ENCODE measurements at regions not wholly inside any gene's neighbourhood (a gene's known extent, or its start where the extent isn't known, plus 50 kb on each side); places are given as distances from the start of the nearest gene placed in this dataset.
"Not testable (repeated sequence)": the region's sequence is repeated elsewhere in the genome, so short reads cannot be mapped to it uniquely, and the experiment has no call there.

GRCh38 chr9:119938871-119939270 is 569.6 kb upstream of the BRINP1 start:
- no peak for DNase-seq (ENCODE audit: low read depth in 1 of 2, low spot score in 1 of 2)

GRCh38 chr9:119934497-119934896 is 565.3 kb upstream of the BRINP1 start:
- no peak for DNase-seq (ENCODE audit: low read depth in 1 of 2, low spot score in 1 of 2)

- no peak for DNase-seq (ENCODE audit: low read depth in 1 of 2, low spot score in 1 of 2)
Measured at GRCh38 chr9:119933191-119933590, 564.0 kb upstream of the BRINP1 start.

GRCh38 chr9:119924736-119925135 is 555.5 kb upstream of the BRINP1 start:
- DNase-seq (ENCODE audit: low read depth in 1 of 2, low spot score in 1 of 2): no peak

- DNase-seq (ENCODE audit: low read depth in 1 of 2, low spot score in 1 of 2): no peak
Measured at GRCh38 chr9:119917175-119917574, 547.9 kb upstream of the BRINP1 start.

- no peak for DNase-seq (ENCODE audit: low read depth in 1 of 2, low spot score in 1 of 2)
Measured at GRCh38 chr9:119907056-119907455, 537.8 kb upstream of the BRINP1 start.

GRCh38 chr9:119905724-119906123 is 536.5 kb upstream of the BRINP1 start:
- DNase-seq (ENCODE audit: low read depth in 1 of 2, low spot score in 1 of 2): no peak

DNA sequence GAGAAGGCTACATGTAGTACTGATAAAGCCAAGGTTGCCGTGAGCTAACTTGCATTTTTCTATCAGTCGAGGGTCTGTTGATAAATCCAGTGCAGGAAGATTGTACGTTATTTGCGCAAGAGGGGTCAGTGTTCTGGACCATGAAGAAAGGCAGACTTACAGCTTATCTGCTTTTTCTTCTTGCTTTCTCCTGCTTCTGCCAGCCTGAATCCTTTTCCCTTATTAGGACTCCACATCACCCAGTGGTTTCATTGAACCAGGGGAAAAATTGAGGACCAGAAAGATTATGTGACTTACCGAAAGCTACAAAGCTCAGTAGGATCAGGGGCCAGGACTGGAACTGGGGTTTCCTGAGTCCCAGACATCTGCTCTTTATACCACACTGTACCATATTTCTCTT is 534.6 kb upstream of the BRINP1 start:
- no peak for DNase-seq (ENCODE audit: low read depth in 1 of 2, low spot score in 1 of 2)

DNA sequence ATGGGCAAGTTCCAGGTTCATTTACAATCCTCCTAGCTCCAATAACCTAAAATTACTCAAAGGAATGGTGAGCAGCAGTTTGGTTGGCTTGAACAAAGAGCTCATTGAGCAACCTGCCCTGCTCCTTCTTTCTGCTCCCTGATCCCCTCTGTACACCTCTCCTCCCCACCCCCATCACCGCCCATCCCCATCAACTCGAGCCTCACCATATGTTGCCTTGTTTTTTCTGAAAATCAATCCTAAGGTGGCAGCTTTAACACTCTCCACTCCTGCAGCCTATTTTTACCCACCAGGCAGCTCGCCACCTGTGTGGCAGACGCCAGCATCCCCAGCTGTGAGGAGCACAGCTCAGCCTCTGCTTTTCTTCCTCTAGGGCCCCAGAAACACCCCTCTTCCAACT is 533.4 kb upstream of the BRINP1 start:
- DNase-seq (ENCODE audit: low read depth in 1 of 2, low spot score in 1 of 2): no peak

GRCh38 chr9:119898316-119898715 is 529.1 kb upstream of the BRINP1 start:
- no peak for DNase-seq (ENCODE audit: low read depth in 1 of 2, low spot score in 1 of 2)

DNA sequence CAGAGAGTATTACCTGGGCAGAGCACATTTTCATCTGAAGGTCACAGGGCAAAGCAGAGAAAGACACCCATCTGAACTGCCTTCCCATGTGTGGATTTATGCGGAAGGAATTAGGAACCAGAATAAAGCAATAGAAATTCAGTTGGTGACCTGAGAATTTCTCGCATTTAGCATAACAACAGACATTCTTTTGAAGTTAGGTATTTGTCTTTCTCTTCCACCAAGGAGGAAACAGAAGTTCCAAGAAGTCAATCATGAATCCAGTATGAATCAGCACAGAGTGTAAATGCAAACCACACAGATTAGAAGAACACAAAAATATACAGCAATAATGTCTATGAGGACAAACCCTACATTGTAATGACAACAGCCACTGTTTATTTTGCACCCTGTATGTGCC is 515.2 kb upstream of the BRINP1 start:
- DNase-seq (ENCODE audit: low read depth in 1 of 2, low spot score in 1 of 2): no peak

DNA sequence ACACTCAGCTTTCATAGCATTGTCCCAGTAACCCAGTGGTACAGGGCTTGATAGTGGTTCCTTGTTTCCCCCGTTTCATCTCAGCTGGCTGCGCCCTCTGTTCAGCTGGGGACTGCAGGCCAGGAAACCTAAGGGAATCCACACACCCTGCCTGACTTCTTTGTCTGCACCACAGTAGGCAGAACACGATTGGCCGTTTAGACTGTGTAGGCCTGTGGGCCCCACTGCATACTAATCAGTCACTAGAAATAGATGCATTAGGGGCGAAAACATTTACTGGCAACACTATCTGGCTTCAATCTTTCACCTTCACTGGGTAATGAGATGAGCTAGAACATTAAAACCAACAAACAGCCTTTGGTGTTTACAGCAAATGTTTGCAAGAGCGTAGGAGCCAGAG is 512.7 kb upstream of the BRINP1 start:
- no peak for DNase-seq (ENCODE audit: low read depth in 1 of 2, low spot score in 1 of 2)

DNA sequence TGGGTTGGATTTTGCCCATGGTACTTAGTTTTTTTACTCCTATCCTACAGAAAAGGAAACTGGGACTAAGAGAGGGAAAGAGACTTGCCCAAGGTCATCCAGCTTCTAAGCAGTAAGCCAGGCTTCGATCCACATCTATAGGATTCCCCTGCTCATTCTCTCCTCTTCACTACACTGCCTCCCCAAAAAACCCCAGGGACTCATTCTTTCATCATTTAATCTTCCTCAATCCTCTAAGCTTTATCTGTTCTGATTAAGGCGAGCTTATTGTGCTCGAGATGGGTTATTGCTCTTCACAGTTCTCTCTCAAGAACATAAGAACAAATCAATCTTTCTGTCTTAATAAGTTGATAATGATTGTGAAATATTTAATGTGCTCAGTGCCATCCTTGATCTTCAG is 511.1 kb upstream of the BRINP1 start:
- no peak for DNase-seq (ENCODE audit: low read depth in 1 of 2, low spot score in 1 of 2)

GRCh38 chr9:119877306-119877705 is 508.1 kb upstream of the BRINP1 start:
- no peak for DNase-seq (ENCODE audit: low read depth in 1 of 2, low spot score in 1 of 2)

GRCh38 chr9:119873877-119874276 is 504.6 kb upstream of the BRINP1 start:
- no peak for DNase-seq (ENCODE audit: low read depth in 1 of 2, low spot score in 1 of 2)

DNA sequence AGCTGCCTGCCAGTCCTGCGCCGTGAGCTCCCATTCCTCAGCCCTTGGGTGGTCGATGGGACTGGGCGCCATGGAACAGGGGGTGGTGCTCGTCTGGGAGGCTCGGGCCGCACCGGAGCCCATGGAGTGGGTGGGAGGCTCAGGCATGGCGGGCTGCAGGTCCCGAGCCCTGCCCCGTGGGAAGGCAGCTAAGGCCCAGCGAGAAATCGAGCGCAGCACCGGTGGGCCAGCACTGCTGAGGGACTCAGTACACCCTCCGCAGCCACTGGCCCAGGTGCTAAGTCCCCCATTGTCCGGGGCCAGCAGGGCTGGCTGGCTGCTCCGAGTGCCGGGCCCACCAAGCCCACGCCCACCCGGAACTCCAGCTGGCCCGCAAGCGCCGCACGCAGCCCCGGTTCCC is 501.0 kb upstream of the BRINP1 start:
- DNase-seq (ENCODE audit: low read depth in 1 of 2, low spot score in 1 of 2): not testable (repeated sequence)

- no peak for DNase-seq (ENCODE audit: low read depth in 1 of 2, low spot score in 1 of 2)
Measured at GRCh38 chr9:119868694-119869093, 499.5 kb upstream of the BRINP1 start.

DNA sequence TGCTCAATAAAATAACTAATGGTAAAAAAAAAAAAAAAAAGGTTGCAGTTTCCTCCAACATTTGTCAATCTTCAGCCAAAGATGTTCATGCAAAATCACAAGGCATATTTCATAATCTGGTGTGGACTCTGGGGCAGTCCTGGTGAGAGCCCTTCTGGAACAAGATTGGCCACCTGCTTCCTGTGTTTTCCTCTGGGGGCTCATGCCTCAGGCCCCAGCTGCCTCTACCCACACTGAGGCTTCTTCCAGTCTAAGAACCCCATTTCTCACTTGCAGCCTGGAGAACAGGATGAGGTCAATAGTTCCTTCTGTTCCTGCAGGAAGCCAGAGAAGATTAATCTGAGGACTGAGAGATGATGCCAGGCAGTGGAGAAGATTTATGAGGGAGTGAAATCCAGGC is 492.6 kb upstream of the BRINP1 start:
- DNase-seq (ENCODE audit: low read depth in 1 of 2, low spot score in 1 of 2): no peak

GRCh38 chr9:119859128-119859527 is 489.9 kb upstream of the BRINP1 start:
- DNase-seq (ENCODE audit: low read depth in 1 of 2, low spot score in 1 of 2): no peak

DNA sequence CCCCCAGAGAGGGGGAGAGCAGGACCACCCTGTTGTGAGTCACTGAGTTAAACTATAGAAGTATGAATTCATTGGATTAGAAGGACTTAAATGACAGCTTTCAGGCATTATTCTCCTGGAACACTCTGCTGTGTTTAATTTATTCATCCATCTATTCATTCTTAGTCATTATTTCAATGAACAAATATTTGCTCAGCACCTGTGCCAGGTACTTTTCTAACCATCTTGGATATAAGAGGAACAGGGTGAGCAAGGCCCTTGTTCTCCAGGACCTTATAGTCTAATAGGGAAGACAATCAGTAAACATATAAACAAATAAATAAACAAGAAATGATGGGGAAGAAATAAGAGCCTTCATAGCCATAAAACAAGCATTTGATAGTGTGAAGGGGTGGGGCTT is 483.9 kb upstream of the BRINP1 start:
- DNase-seq (ENCODE audit: low read depth in 1 of 2, low spot score in 1 of 2): no peak

DNA sequence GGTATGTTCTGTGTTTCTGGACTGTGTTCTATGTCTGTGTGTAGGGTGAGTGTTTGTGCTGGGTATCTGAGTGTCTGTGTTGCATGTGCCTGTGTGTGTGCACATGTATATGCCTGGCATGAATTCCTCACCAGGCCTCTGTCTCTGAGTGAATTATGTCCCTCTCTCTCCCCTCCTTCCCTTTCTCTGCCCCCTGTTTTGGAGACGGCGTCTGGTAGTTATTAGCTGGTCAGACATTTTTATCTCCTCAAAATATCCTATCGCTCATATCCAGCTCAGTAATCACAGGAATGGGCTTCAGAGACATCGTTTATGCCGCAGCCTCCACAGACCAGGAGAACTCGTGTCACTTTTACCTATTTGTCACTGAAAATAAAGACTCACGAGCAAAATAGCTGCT is 483.2 kb upstream of the BRINP1 start:
- DNase-seq (ENCODE audit: low read depth in 1 of 2, low spot score in 1 of 2): no peak

- DNase-seq (ENCODE audit: low read depth in 1 of 2, low spot score in 1 of 2): no peak
Measured at GRCh38 chr9:119844431-119844830, 475.2 kb upstream of the BRINP1 start.

DNA sequence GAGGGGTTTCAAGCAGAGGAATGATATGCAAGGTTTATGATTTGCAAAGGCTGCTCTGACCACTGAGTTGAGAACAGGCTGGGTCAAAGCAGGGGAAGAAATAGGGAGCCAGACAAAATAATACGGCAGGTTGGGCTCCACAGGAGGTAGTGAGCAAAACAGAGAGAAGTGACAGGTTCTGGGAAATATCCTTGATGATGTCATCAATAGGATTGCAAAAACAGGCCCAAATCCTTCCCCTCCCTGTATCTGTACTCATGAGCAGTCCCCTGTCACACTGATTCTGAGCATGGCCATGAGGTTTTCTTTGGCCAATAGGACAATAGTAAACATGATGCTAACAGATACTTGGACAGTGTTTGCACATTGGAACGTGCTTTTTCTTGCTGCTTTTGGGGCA is 471.8 kb upstream of the BRINP1 start:
- no peak for DNase-seq (ENCODE audit: low read depth in 1 of 2, low spot score in 1 of 2)

- no peak for DNase-seq (ENCODE audit: low read depth in 1 of 2, low spot score in 1 of 2)
Measured at GRCh38 chr9:119839888-119840287, 470.7 kb upstream of the BRINP1 start.

Data from stimulated activated CD4-positive, alpha-beta T cell treated with anti-CD3 and anti-CD28 coated beads, Interleukin-15, amount 100 ng/mL, for 1 hour (primary cell).